Neural cell (in vitro differentiated cells): ENCODE measurements at regions not wholly inside any gene's neighbourhood (a gene's known extent, or its start where the extent isn't known, plus 50 kb on each side); places are given as distances from the start of the nearest gene placed in this dataset.

Source experiments
- H2AFZ ChIP-seq: fragments of 200-600, 300-800 bp; sonication (generic), shearing (Covaris generic); 2 replicates; pipeline ENCODE4 v1.6.0; 2014; ENCODE audit warnings: low read depth, mild to moderate bottlenecking, antibody characterized with exemption, low read length, moderate library complexity
- H3F3A ChIP-seq: fragments of 200-600 bp; shearing (Covaris generic); 2 replicates; pipeline ENCODE4 v1.6.1; 2016; ENCODE audit warnings: mild to moderate bottlenecking, moderate library complexity, mixed read lengths, antibody characterized with exemption, low read length; ENCODE audit not compliant: insufficient read depth, poor library complexity, severe bottlenecking
- H3K27ac ChIP-seq: fragments of 200-600, 300-800 bp; sonication (generic), shearing (Covaris generic); 2 replicates; pipeline ENCODE4 v1.5.1; 2014; ENCODE audit warnings: mild to moderate bottlenecking, low read length, moderate library complexity
- H3K27me3 ChIP-seq: fragments of 300-800, 200-600 bp; sonication (generic), shearing (Covaris generic); 2 replicates; pipeline ENCODE4 v1.6.0; 2014; ENCODE audit warnings: mild to moderate bottlenecking, low read depth, low read length, moderate library complexity; ENCODE audit not compliant: insufficient read depth
- H3K36me3 ChIP-seq: fragments of 300-800, 200-600 bp; sonication (generic), shearing (Covaris generic); 2 replicates; pipeline ENCODE4 v1.5.1; 2014; ENCODE audit warnings: mild to moderate bottlenecking, antibody characterized with exemption, low read length, moderate library complexity; ENCODE audit not compliant: insufficient read depth
- H3K4me2 ChIP-seq: fragments of 300-800, 200-600 bp; sonication (generic), shearing (Covaris generic); 2 replicates; pipeline ENCODE4 v1.6.0; 2014; ENCODE audit warnings: mild to moderate bottlenecking, low read length
- H3K4me3 ChIP-seq: fragments of 300-800, 200-600 bp; sonication (generic), shearing (Covaris generic); 2 replicates; pipeline ENCODE4 v1.5.1; 2014; ENCODE audit warnings: mild to moderate bottlenecking, low read length, moderate library complexity
- H3K79me2 ChIP-seq: fragments of 200-600 bp; shearing (Covaris generic); replicated peaks from 2 replicates; pipeline ENCODE4 v1.6.0; 2014; ENCODE audit warnings: mild to moderate bottlenecking, low read length, moderate library complexity; ENCODE audit not compliant: insufficient read depth
- H3K9ac ChIP-seq: fragments of 300-800, 200-600 bp; sonication (generic), shearing (Covaris generic); 2 replicates; pipeline ENCODE4 v1.6.1; 2016; ENCODE audit warnings: mild to moderate bottlenecking, low read length, mixed read lengths
- H3K9me2 ChIP-seq: fragments of 200-600 bp; shearing (Covaris generic); 2 replicates; pipeline ENCODE4 v1.6.1; 2016; ENCODE audit warnings: mild to moderate bottlenecking, low read length, mixed read lengths; ENCODE audit not compliant: insufficient read depth
- H3K9me3 ChIP-seq: fragments of 200-600, 300-800 bp; sonication (generic), shearing (Covaris generic); 2 replicates; pipeline ENCODE4 v1.6.1; 2016; ENCODE audit warnings: mild to moderate bottlenecking, mixed run types, low read length, moderate library complexity, mixed read lengths
- H4K20me1 ChIP-seq: fragments of 200-600 bp; shearing (Covaris generic); 2 replicates; pipeline ENCODE4 v1.6.1; 2016; ENCODE audit warnings: mild to moderate bottlenecking, mixed run types; ENCODE audit not compliant: insufficient read depth
- CTCF ChIP-seq: fragments of 450-650 bp; IDR thresholded peaks from 2 replicates; pipeline ENCODE4 v1.5.1; 2014; ENCODE audit warnings: antibody characterized with exemption, mild to moderate bottlenecking, moderate library complexity; ENCODE audit not compliant: poor library complexity, severe bottlenecking
- EP300 ChIP-seq: fragments of 450-650 bp; conservative IDR thresholded peaks from 2 replicates; pipeline ENCODE4 v1.6.1; 2014; ENCODE audit warnings: antibody characterized with exemption, mild to moderate bottlenecking, moderate library complexity; ENCODE audit not compliant: poor library complexity, severe bottlenecking
- EZH2 ChIP-seq: fragments of 200-600, 300-800 bp; shearing (Covaris generic), sonication (generic); IDR thresholded peaks from 2 replicates; pipeline ENCODE4 v1.6.1; 2014; ENCODE audit warnings: antibody characterized with exemption, low read length, borderline replicate concordance, mild to moderate bottlenecking; ENCODE audit not compliant: insufficient read depth, poor library complexity, severe bottlenecking
- MXI1 ChIP-seq: fragments of 450-650 bp; conservative IDR thresholded peaks from 2 replicates; pipeline ENCODE4 v1.6.1; 2014; ENCODE audit warnings: antibody characterized with exemption, mild to moderate bottlenecking; ENCODE audit not compliant: poor library complexity, severe bottlenecking
- POLR2AphosphoS5 ChIP-seq: IDR thresholded peaks from 2 replicates; pipeline ENCODE4 v1.6.1; 2012
- RAD21 ChIP-seq: fragments of 450-650 bp; conservative IDR thresholded peaks from 2 replicates; pipeline ENCODE4 v1.6.1; 2014; ENCODE audit warnings: antibody characterized with exemption, mild to moderate bottlenecking, moderate library complexity
- REST ChIP-seq: IDR thresholded peaks from 2 replicates; pipeline ENCODE4 v1.6.1; 2012; ENCODE audit warnings: borderline replicate concordance
- SMC3 ChIP-seq: fragments of 450-650 bp; conservative IDR thresholded peaks from 2 replicates; pipeline ENCODE4 v1.6.1; 2014; ENCODE audit warnings: antibody characterized with exemption, mild to moderate bottlenecking, moderate library complexity; ENCODE audit not compliant: poor library complexity
- TAF1 ChIP-seq: IDR thresholded peaks from 2 replicates; pipeline ENCODE4 v1.6.1; 2012; ENCODE audit warnings: low read depth

GRCh38 chr11:97143463-97143862 lies 753.6 kb downstream of the JRKL start:
- Histone ChIP-seq H3F3A (no peaks in the 10 kb centered on the region), H2AFZ (no peak overlapping the region), H3K9me2 (no peaks in the 10 kb centered on the region), H3K9me3 (no peaks in the 10 kb centered on the region), H3K4me3 (no peak overlapping the region), H3K9ac (no peak overlapping the region), H4K20me1 (no peaks in the 10 kb centered on the region), H3K4me2 (no peak overlapping the region), H3K27ac (no peak overlapping the region), H3K79me2 (no peaks in the 10 kb centered on the region), H3K27me3 (no peaks in the 10 kb centered on the region), H3K36me3 (no peaks in the 10 kb centered on the region)
- no peak for TF ChIP-seq RAD21

- Histone ChIP-seq H3K27ac (no peak overlapping the region), H3K9me2 (no peaks in the 10 kb centered on the region), H3K79me2 (no peaks in the 10 kb centered on the region), H3K4me2 (no peak overlapping the region), H3F3A (no peaks in the 10 kb centered on the region), H3K36me3 (no peaks in the 10 kb centered on the region), H3K4me3 (no peak overlapping the region), H3K27me3 (no peaks in the 10 kb centered on the region), H3K9me3 (no peaks in the 10 kb centered on the region), H3K9ac (no peak overlapping the region), H2AFZ (no peak overlapping the region), H4K20me1 (no peaks in the 10 kb centered on the region)
- no peak for TF ChIP-seq POLR2AphosphoS5
These were observed 759.9 kb downstream of the JRKL start for GRCh38 chr11:97149741-97150140.

- Histone ChIP-seq H2AFZ (no peak overlapping the region), H3K9me2 (no peaks in the 10 kb centered on the region), H3K79me2 (no peaks in the 10 kb centered on the region), H3K36me3 (no peaks in the 10 kb centered on the region), H4K20me1 (no peaks in the 10 kb centered on the region), H3K9ac (no peak overlapping the region), H3K9me3 (no peaks in the 10 kb centered on the region), H3F3A (no peaks in the 10 kb centered on the region), H3K27me3 (no peaks in the 10 kb centered on the region), H3K27ac (no peak overlapping the region), H3K4me3 (no peak overlapping the region), H3K4me2 (no peak overlapping the region)
- TF ChIP-seq RAD21: no peak
- TF ChIP-seq SMC3: no peak
- no peak for TF ChIP-seq CTCF
- TF ChIP-seq MXI1: no peak
- no peak for TF ChIP-seq EZH2
- no peak for TF ChIP-seq POLR2AphosphoS5
- no peak for TF ChIP-seq REST
- TF ChIP-seq EP300: no peak
- no peak for TF ChIP-seq TAF1
These were observed 767.5 kb downstream of the JRKL start for GRCh38 chr11:97157221-97157740.
